Putamen (tissue), 1 donor: ENCODE measurements at regions not wholly inside any gene's neighbourhood (a gene's known extent, or its start where the extent isn't known, plus 50 kb on each side); places are given as distances from the start of the nearest gene placed in this dataset.

Experiments used
- DNase-seq: peaks from one replicate; pipeline ENCODE4 v3.0.0-alpha.2; 2016; ENCODE audit warnings: low spot score

GRCh38 chr2:144213797-144214196, 306.1 kb downstream of the ZEB2 start:
- DNase-seq = no peak

DNA sequence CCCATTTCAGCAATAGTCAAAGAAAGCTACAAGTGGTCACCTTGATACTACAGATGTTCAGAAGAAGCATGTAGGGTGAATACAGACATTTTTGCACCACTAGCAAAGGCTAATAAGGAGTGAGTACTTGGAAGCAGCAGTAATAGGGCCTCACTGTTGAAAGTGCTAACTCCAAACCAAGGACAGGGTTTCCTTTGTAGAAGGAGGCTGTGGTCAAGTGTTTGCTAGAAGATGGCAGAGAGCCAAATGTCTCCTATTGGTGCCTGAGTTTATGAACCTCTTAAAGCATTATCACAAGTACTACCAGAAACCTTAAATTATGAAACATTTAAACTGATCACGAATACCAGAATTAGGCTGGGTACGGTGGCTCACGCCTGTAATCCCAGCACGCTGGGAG, 308.1 kb downstream of the ZEB2 start:
- DNase-seq = no peak

DNA sequence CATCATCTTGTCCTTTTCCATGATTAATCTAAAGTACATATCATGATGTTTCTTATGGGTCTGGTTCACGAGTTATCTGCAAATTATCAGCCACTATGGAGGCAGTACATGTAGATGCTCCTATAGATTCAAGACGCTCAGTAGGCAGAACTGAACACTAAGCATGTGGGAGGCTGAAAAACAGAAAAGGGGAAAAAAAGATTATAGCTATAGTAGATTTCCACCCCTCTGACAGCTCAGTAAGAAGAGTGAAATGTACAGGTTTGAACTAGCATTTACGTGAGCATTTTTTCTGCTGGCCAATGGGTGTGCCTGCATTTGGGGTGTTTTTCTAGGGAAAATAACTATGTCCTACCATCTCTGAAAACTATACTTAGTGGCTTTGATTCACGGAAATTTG, 308.9 kb downstream of the ZEB2 start:
- DNase-seq = no peak

GRCh38 chr2:144210076-144210475, 309.8 kb downstream of the ZEB2 start:
- DNase-seq = no peak

DNA sequence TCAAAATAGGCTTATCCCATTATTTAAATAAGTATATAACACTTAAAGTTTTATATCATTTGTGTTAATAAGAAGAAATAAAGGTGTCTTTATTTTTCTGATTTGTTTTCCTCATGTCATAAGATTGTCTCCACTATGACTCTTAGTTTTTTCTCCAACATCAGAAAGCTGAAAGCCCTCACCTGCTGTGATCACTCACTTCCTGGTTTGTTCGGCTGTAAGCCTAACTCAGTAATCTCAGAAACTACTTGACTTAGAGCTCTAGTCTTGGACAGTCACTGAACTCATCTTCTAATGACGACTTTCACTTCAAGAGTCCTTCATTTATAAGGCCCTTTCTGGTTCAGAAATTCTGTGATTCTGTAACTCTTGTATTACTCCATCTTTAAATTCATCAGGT, 311.0 kb downstream of the ZEB2 start:
- no peak for DNase-seq

- no peak for DNase-seq
These were observed 313.9 kb downstream of the ZEB2 start for GRCh38 chr2:144206019-144206418.

DNA sequence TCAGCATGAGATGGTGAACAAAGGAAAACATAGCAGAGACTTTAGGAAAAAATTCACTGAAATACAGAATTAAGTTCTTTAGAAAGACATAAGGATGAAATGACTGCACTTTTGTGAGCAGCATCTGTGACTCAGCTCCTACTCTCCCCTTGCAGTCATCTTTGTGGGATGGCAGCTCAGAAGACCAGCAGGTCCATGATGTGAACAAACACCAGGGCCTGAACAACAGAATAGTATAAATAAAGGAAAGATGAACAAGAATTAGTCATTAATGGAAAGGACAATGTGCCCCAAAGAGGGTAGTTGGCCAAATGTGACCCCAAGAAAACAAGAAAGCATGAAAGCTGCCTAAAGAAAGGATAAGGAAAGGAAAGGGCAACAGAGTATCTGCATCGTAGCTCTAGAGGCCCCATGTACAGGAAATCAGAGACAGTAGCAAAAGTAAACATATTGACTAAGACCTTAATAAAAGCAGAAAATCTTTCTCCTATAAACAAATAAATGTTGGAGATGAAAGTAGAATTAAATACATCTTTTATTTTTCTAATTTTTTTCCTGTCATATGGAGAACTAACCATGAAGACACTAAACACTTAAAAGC, 318.0 kb downstream of the ZEB2 start:
- no peak for DNase-seq

- DNase-seq = no peak
These were observed 318.8 kb downstream of the ZEB2 start for GRCh38 chr2:144201126-144201525.

- no peak for DNase-seq
These were observed 321.8 kb downstream of the ZEB2 start for GRCh38 chr2:144198116-144198515.

DNA sequence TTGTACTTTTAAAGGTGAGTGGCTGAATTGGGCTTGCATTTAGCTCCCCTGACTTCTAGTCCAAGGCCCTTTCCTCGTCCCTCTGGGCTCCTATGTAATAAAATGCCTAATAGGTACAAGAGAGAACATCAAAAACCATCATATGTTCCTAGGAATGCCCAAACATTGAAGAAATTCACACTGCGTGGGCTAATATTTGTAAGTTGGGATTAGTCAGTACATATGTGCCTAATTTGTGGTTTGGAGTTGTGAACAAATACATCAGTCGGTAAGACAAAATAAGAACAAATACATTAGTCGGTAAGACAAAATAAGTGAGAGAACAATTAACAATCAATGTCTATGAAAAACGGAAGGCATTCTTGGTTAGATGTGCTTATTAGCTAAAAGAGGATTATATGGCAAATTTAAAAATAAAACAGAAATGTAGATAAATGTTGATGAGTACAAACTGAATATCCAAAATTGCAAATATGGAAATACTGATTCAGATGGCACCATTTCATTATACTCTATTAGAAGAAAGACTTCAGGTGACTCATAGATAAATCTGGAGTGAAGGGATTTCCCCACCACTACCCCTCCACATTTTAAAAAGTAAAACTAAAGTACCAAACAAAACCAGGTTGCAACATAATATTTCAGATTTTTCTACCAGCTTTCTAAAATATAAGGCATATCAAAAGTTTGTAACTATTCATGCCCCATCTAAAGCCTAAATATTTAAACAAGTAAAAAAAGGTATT, 325.4 kb downstream of the ZEB2 start:
- DNase-seq = no peak

- DNase-seq = no peak
These were observed 328.9 kb downstream of the ZEB2 start for GRCh38 chr2:144190908-144191605.

DNA sequence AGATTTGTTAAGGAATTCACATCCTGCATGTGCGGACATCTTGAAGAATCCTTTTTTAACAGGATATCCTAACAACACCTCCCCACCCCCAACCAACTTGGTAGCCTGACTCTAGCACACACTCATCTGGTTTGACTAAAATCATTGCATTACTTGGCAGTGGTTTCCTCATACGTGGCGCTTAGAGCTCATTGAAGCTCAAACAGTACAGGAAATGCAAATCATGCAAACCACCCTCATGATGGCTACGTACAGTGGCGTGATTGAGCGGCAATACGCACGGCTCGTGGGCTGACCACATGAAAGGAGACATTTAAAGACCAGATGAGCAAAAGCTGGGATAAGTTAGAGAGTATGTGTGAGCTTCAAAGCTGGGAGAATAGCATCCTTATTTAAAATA, 336.2 kb downstream of the ZEB2 start:
- DNase-seq = no peak

- no peak for DNase-seq
These were observed 338.9 kb downstream of the ZEB2 start for GRCh38 chr2:144181001-144181400.

- no peak for DNase-seq
These were observed 339.8 kb downstream of the ZEB2 start for GRCh38 chr2:144180131-144180530.

DNA sequence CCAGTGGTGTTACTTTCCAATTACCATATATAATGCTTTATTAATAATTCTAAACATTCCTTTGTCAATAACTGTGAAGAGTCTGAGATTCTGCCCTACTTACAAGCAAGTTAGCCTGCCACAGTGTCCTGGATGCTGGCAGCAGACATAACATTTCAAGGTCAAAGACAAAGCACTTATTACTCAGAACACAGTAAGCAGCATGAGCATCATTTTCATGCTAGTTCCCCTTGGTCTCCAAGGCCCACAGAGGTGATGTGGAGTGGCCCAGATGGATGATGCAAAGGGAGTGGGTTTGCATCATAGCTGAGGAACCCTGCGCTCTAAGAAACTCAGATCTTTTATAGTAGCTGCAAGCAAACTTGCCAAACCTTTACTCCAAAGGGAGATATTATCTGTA, 349.7 kb downstream of the ZEB2 start:
- no peak for DNase-seq

GRCh38 chr2:144166743-144167142, 353.2 kb downstream of the ZEB2 start:
- no peak for DNase-seq

DNA sequence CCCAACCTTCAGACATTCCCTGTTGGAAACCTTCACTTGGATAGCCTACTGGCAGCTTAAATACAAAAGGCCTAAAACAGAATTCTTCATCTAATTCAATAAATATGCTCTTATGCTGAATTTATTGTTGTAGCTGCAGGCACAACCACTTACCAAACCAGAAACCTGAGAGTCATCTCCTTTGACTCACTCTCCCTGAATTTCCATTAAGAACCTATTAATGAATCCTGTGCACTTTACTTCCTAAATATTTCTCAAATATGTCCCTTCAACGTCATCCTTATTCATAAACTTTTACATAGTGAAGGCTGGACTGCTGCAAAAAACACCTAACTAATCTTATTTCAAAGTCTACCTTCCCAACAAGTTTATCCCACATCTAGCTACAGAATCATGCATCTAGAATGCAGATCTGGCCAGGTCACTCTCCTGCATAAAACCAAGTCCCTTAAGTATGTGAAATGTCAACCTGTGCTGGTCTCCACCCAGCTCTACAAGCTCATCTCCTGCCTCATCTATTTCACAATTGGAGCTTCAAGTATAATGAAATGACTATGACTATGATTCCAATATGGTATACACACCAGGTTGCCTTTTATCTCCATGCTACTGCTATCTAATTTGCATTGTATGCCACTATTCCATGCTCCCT, 354.2 kb downstream of the ZEB2 start:
- DNase-seq = no peak

DNA sequence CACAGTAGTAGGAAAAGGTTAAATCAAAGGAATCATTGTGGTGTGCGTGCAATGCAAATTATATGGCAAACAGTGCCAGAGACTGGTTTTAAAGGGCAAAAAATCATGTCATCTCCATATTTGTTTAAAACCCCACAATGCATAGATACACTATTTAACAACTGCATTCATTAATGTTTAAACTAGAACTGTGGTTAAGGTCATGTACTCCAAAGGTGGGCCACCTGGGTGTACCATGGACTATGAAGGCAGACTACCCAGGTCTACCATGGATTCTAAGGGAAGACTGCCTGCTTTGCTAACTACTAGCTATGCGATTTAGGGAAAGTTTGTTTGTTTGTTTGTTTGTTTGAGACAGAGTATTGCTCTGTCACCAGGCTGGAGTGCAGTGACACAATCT, 356.3 kb downstream of the ZEB2 start:
- no peak for DNase-seq

- DNase-seq = no peak
These were observed 357.3 kb downstream of the ZEB2 start for GRCh38 chr2:144162652-144163051.

GRCh38 chr2:144161061-144161460, 358.9 kb downstream of the ZEB2 start:
- no peak for DNase-seq

DNA sequence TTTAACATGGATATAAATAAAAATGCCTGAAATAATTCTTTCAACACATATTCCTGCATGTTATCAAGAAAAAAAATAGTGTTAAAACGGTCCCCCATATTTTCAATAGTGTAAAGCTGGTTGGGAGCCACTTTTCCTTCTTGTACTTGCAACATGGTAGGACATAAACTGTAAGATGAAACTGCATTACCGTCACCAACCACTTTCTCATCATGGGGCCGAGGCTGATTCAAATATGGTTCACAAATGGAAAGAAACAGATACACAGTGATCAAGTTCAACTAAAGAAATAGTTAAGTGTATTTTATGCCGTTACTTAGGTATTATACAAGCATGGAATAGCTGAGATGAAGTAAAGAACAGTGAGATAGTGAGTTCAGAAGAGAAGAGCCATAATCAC, 360.7 kb downstream of the ZEB2 start:
- no peak for DNase-seq

GRCh38 chr2:144158096-144158495, 361.8 kb downstream of the ZEB2 start:
- no peak for DNase-seq
